DND-41 (cell line): ENCODE measurements at regions not wholly inside any gene's neighbourhood (a gene's known extent, or its start where the extent isn't known, plus 50 kb on each side); places are given as distances from the start of the nearest gene placed in this dataset.

Source experiments
- ATAC-seq: fragments of 200-7000 bp; cut with Tn5 transposase; 3 replicates; pipeline ENCODE4 v1.9.1; 2021; ENCODE audit warnings: low read depth; ENCODE audit not compliant: insufficient read depth
- DNase-seq: peaks from one replicate; pipeline ENCODE4 v3.0.0-alpha.2; 2020
- H2AFZ ChIP-seq: 2 replicates; pipeline ENCODE4 v1.6.0; 2012; ENCODE audit warnings: low read depth, low read length
- H3K27ac ChIP-seq: 2 replicates; pipeline ENCODE4 v1.5.1; 2012; ENCODE audit warnings: low read length, inconsistent platforms
- H3K27me3 ChIP-seq: fragments of 200-600 bp; sonication (generic); 2 replicates; pipeline ENCODE4 v1.6.0; 2012; ENCODE audit warnings: low read length, mild to moderate bottlenecking, inconsistent platforms; ENCODE audit not compliant: insufficient read depth, poor library complexity
- H3K36me3 ChIP-seq: 2 replicates; pipeline ENCODE4 v1.5.1; 2012; ENCODE audit warnings: low read length, inconsistent platforms; ENCODE audit not compliant: insufficient read depth
- H3K4me1 ChIP-seq: 2 replicates; pipeline ENCODE4 v1.5.1; 2012; ENCODE audit warnings: mild to moderate bottlenecking, low read length; ENCODE audit not compliant: insufficient read depth
- H3K4me2 ChIP-seq: 2 replicates; pipeline ENCODE4 v1.6.0; 2012; ENCODE audit warnings: mild to moderate bottlenecking, moderate library complexity, low read length, inconsistent platforms; ENCODE audit not compliant: insufficient read depth
- H3K4me3 ChIP-seq, 2 experiments: fragments of 200-600 bp in 1 of 2; shearing (Covaris generic) in 1 of 2; 2 replicates each; pipeline ENCODE4 v1.5.1; 2012 to 2016; ENCODE audit warnings: inconsistent platforms in 2 of 2, low read length in 2 of 2, mild to moderate bottlenecking in 2 of 2, low read depth in 1 of 2, moderate library complexity in 1 of 2
- H3K79me2 ChIP-seq: 2 replicates; pipeline ENCODE4 v1.6.0; 2012; ENCODE audit warnings: low read length, inconsistent platforms; ENCODE audit not compliant: insufficient read depth
- H3K9ac ChIP-seq: 2 replicates; pipeline ENCODE4 v1.6.0; 2012; ENCODE audit warnings: low read depth, mild to moderate bottlenecking, inconsistent platforms, low read length, moderate library complexity
- H3K9me3 ChIP-seq: 2 replicates; pipeline ENCODE4 v1.5.1; 2012; ENCODE audit warnings: low read length, moderate library complexity, mild to moderate bottlenecking, inconsistent platforms; ENCODE audit not compliant: insufficient read depth, severe bottlenecking
- H4K20me1 ChIP-seq: 2 replicates; pipeline ENCODE4 v1.6.0; 2012; ENCODE audit warnings: low read length; ENCODE audit not compliant: insufficient read depth
- CTCF ChIP-seq: IDR thresholded peaks from 2 replicates; pipeline ENCODE4 v1.5.1; 2012; ENCODE audit warnings: borderline replicate concordance, low read length, moderate library complexity, mild to moderate bottlenecking; ENCODE audit not compliant: poor library complexity, severe bottlenecking; ENCODE audit errors: extremely low read depth
- EZH2 ChIP-seq: IDR thresholded peaks from 3 replicates; pipeline ENCODE4 v1.6.1; 2012; ENCODE audit warnings: borderline replicate concordance, low read depth, mild to moderate bottlenecking, moderate library complexity, low read length, inconsistent platforms; ENCODE audit not compliant: severe bottlenecking

GRCh38 chr4:97142410-97142809, 1000.9 kb downstream of the STPG2 start:
- H4K20me1 ChIP-seq: no peaks in the 10 kb centered on the region
- no peak overlapping the region for H2AFZ ChIP-seq
- H3K9ac ChIP-seq: no peak overlapping the region
- H3K4me2 ChIP-seq: no peak overlapping the region
- no peak for TF ChIP-seq EZH2
- TF ChIP-seq CTCF: no peak
- no peak overlapping the region for H3K4me3 ChIP-seq
- H3K4me1 ChIP-seq: no peaks in the 10 kb centered on the region
- no peaks in the 10 kb centered on the region for H3K36me3 ChIP-seq
- H3K79me2 ChIP-seq: no peaks in the 10 kb centered on the region
- H3K9me3 ChIP-seq: no peaks in the 10 kb centered on the region
- no peaks in the 10 kb centered on the region for H3K27me3 ChIP-seq
- DNase-seq (no peak), ATAC-seq (no peak)
- H3K27ac ChIP-seq: no peak overlapping the region

GRCh38 chr4:97142893-97143292, 1000.4 kb downstream of the STPG2 start:
- Histone ChIP-seq H3K4me1 (no peaks in the 10 kb centered on the region), H3K36me3 (no peaks in the 10 kb centered on the region), H3K9ac (no peak overlapping the region), H3K27me3 (no peaks in the 10 kb centered on the region), H3K4me3 (no peak overlapping the region), H4K20me1 (no peaks in the 10 kb centered on the region), H3K79me2 (no peaks in the 10 kb centered on the region), H3K27ac (no peak overlapping the region), H3K4me2 (no peak overlapping the region), H3K9me3 (no peaks in the 10 kb centered on the region), H2AFZ (no peak overlapping the region)
- ATAC-seq (no peak), DNase-seq (no peak)
- TF ChIP-seq CTCF (no peak), EZH2 (no peak)

GRCh38 chr4:97144199-97144598, 999.1 kb downstream of the STPG2 start:
- no peak for DNase-seq
- no peak for ATAC-seq
- Histone ChIP-seq H3K4me2 (no peak overlapping the region), H2AFZ (no peak overlapping the region), H3K4me1 (no peaks in the 10 kb centered on the region), H3K36me3 (no peaks in the 10 kb centered on the region), H3K79me2 (no peaks in the 10 kb centered on the region), H3K9ac (no peak overlapping the region), H3K27me3 (no peaks in the 10 kb centered on the region), H3K4me3 (no peak overlapping the region), H3K9me3 (no peaks in the 10 kb centered on the region), H4K20me1 (no peaks in the 10 kb centered on the region), H3K27ac (no peak overlapping the region)
- TF ChIP-seq EZH2 (no peak), CTCF (no peak)

- H3K79me2 ChIP-seq: no peaks in the 10 kb centered on the region
- H3K27me3 ChIP-seq: no peaks in the 10 kb centered on the region
- no peak overlapping the region for H2AFZ ChIP-seq
- no peak for DNase-seq
- no peaks in the 10 kb centered on the region for H3K36me3 ChIP-seq
- no peak overlapping the region for H3K27ac ChIP-seq
- no peaks in the 10 kb centered on the region; the same call in 1 of the 2 replicates for H3K4me1 ChIP-seq
- H3K9ac ChIP-seq: no peak overlapping the region
- no peak for ATAC-seq
- H4K20me1 ChIP-seq: no peaks in the 10 kb centered on the region
- no peaks in the 10 kb centered on the region for H3K9me3 ChIP-seq
- TF ChIP-seq CTCF (no peak), EZH2 (no peak)
- no peak overlapping the region for H3K4me3 ChIP-seq
- no peak overlapping the region for H3K4me2 ChIP-seq
Measured at GRCh38 chr4:97150966-97151365, 992.3 kb downstream of the STPG2 start.
